Chondrocyte (in vitro differentiated cells): ENCODE measurements at regions not wholly inside any gene's neighbourhood (a gene's known extent, or its start where the extent isn't known, plus 50 kb on each side); places are given as distances from the start of the nearest gene placed in this dataset.

ENCODE experiments used
- DNase-seq: peaks from one replicate; pipeline ENCODE4 v3.0.0; 2021; ENCODE audit warnings: mixed read lengths, low spot score
- H3K27ac Mint-ChIP-seq: one replicate; pipeline ENCODE4 v1.8.0; 2021; ENCODE audit warnings: mild to moderate bottlenecking, moderate library complexity, mixed read lengths; ENCODE audit not compliant: unreplicated experiment
- H3K27me3 Mint-ChIP-seq: 2 replicates; pipeline ENCODE4 v1.8.0; 2021; ENCODE audit warnings: low read depth, mixed read lengths
- H3K36me3 Mint-ChIP-seq: 2 replicates; pipeline ENCODE4 v1.8.0; 2021; ENCODE audit warnings: low read depth, mixed read lengths
- H3K4me1 Mint-ChIP-seq: 2 replicates; pipeline ENCODE4 v1.8.0; 2021; ENCODE audit warnings: low read depth, mild to moderate bottlenecking, mixed read lengths
- H3K4me3 Mint-ChIP-seq: one replicate; pipeline ENCODE4 v1.8.0; 2021; ENCODE audit warnings: mild to moderate bottlenecking, moderate library complexity, mixed read lengths; ENCODE audit not compliant: unreplicated experiment
- H3K9me3 Mint-ChIP-seq: 2 replicates; pipeline ENCODE4 v1.8.0; 2021; ENCODE audit warnings: low read depth, mixed read lengths
- CTCF ChIP-seq: fragments of 200-600 bp; sonication (generic); IDR thresholded peaks from 2 replicates; pipeline ENCODE4 v1.5.0; 2021; ENCODE audit warnings: antibody characterized with exemption, mild to moderate bottlenecking, moderate library complexity

DNA sequence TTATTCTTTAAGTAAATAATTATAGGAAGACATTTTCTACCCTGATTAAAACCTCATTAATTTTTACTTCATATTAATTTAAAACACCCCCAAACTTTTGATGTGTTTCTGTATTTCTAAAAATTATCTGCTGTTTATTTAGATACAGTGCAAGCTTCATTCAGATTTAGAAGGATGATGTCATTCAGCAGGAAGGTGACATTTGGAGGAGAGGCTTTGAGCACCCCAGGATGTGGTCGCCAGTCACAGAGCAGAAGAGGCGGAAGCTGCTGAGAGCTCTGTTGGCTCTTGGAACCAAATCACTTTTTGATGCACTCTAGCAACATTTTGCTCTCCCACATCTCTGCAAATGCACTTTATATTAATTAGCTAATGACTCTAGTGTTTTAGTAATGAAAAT is 233.9 kb upstream of the CACNA2D1 start:
- DNase-seq = no peak
- H3K4me3 Mint-ChIP-seq = no peak overlapping the region
- peaks cover 2% of the 10 kb centered on the region for H3K27me3 Mint-ChIP-seq
- H3K36me3 Mint-ChIP-seq = no peaks in the 10 kb centered on the region
- no peaks in the 10 kb centered on the region for H3K9me3 Mint-ChIP-seq
- peaks cover 12% of the 10 kb centered on the region for H3K4me1 Mint-ChIP-seq
- H3K27ac Mint-ChIP-seq = no peak overlapping the region
- no peak for TF ChIP-seq CTCF

GRCh38 chr7:82676777-82677463 is 233.3 kb upstream of the CACNA2D1 start:
- Mint-ChIP-seq H3K27ac (no peak overlapping the region), H3K4me1 (peaks cover 12% of the 10 kb centered on the region), H3K9me3 (no peaks in the 10 kb centered on the region), H3K4me3 (no peak overlapping the region), H3K36me3 (no peaks in the 10 kb centered on the region), H3K27me3 (peaks cover 2% of the 10 kb centered on the region)
- no peak for DNase-seq
- TF ChIP-seq CTCF = no peak

DNA sequence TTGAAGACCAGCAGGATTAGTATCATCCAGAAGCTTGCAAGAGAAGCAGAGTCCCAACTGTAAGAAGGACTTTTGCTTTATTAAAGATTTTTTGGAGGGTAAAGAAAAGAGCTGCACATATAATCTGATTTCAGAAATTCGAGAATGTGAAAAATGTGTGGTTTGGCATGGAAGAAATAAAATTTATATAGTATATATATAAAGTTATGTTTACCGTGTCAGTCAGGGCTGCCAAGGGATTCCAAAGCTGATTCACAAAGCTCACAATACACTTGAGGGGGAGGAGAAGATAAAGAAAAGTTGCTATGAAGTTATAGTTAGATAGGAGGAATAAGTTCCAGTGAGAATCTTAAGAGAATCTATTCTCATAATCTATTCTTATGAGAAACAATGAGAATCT is 231.8 kb upstream of the CACNA2D1 start:
- Mint-ChIP-seq H3K27ac (peak overlapping the region; percentile 17), H3K27me3 (peaks cover 2% of the 10 kb centered on the region), H3K4me1 (peaks cover 12% of the 10 kb centered on the region), H3K4me3 (no peak overlapping the region), H3K9me3 (no peaks in the 10 kb centered on the region), H3K36me3 (no peaks in the 10 kb centered on the region)
- no peak for DNase-seq
- TF ChIP-seq CTCF = no peak

DNA sequence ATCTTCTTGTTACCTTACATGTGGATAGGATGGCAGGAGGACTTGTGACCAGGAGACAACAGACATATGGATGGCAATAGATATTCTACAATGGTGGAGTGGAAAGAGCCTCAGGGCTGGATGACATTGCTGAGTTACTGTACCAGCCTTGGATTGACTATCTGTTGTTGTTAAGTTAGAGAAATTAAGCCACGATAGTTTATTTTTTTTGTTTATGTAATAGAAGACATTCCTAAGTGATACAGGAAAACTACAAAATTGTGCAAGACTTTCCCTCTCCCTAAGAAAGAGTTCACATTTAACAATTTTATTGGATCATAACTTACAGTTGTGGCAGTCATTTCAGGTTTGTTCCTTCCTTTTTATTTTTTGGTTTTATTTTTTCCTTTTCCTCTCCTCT is 230.7 kb upstream of the CACNA2D1 start:
- TF ChIP-seq CTCF = no peak
- H3K9me3 Mint-ChIP-seq = no peaks in the 10 kb centered on the region
- DNase-seq = no peak
- H3K27me3 Mint-ChIP-seq = no peaks in the 10 kb centered on the region
- H3K27ac Mint-ChIP-seq = no peak overlapping the region
- no peak overlapping the region for H3K4me3 Mint-ChIP-seq
- H3K36me3 Mint-ChIP-seq = no peaks in the 10 kb centered on the region
- H3K4me1 Mint-ChIP-seq = peaks cover 12% of the 10 kb centered on the region

DNA sequence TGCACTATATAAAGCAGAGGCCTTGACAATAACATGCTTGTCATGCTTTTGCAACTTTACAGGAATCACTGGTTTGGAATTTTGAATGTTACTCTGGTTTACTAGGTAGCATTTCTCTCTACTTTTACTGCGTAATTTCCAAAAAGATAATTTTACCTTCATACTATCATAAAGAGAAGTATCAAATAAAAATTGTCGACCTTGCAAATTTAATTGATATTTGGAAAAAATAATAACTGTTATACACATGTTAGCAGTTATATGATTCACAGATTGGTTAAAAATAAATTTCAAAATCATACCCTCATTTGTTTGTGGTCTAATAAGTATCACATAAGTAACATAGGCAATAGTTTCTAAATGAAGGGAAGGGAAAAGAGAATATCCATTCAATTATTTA is 228.5 kb upstream of the CACNA2D1 start:
- Mint-ChIP-seq H3K27ac (no peak overlapping the region), H3K9me3 (no peaks in the 10 kb centered on the region), H3K4me1 (peaks cover 12% of the 10 kb centered on the region), H3K36me3 (no peaks in the 10 kb centered on the region), H3K27me3 (no peaks in the 10 kb centered on the region), H3K4me3 (no peak overlapping the region)
- no peak for DNase-seq
- TF ChIP-seq CTCF = no peak
